ENCODE measurements at regions not wholly inside any gene's neighbourhood (a gene's known extent, or its start where the extent isn't known, plus 50 kb on each side); places are given as distances from the start of the nearest gene placed in this dataset.

- Histone ChIP-seq H3K4me3 (ENCODE audit: low read length) (no peak overlapping the region), H3K4me2 (ENCODE audit: low read length) (no peak overlapping the region), H3K79me2 (ENCODE audit: control insufficient read depth, insufficient read depth, low read length) (no peaks in the 10 kb centered on the region), H3K23ac (ENCODE audit: low read length) (no peak overlapping the region), H2BK120ac (ENCODE audit: low read depth, low read length) (no peak overlapping the region), H3K56ac (ENCODE audit: low read length) (no peak overlapping the region), H3K4ac (ENCODE audit: low read depth, low read length) (no peak overlapping the region), H4K8ac (ENCODE audit: low read depth, low read length) (no peak overlapping the region), H2AK5ac (ENCODE audit: low read length) (no peak overlapping the region), H3K27ac (ENCODE audit: low read depth, low read length) (no peak overlapping the region), H3K36me3 (ENCODE audit: control insufficient read depth, insufficient read depth, low read length) (no peaks in the 10 kb centered on the region), H2BK15ac (replicated peaks; ENCODE audit: low read depth) (no peak overlapping the region), H3K4me1 (ENCODE audit: control insufficient read depth, low read depth, low read length) (no peaks in the 10 kb centered on the region), H3K18ac (ENCODE audit: low read length) (no peak overlapping the region), H2BK5ac (ENCODE audit: low read length) (no peak overlapping the region), H3K79me1 (ENCODE audit: low read length) (no peaks in the 10 kb centered on the region), H4K5ac (ENCODE audit: low read length) (no peak overlapping the region), H3K9ac (ENCODE audit: low read length) (no peak overlapping the region), H3K27me3 (ENCODE audit: insufficient read depth, low read length, poor library complexity) (no peaks in the 10 kb centered on the region)
- no peak for DNase-seq
- no CpG with 5 or more reads among the region's 2 CpGs for WGBS (ENCODE audit: extremely low coverage, insufficient coverage, low lambda C conversion rate)
Measured at GRCh38 chr2:100222844-100223243, 80.5 kb upstream of the AFF3 start.

DNA sequence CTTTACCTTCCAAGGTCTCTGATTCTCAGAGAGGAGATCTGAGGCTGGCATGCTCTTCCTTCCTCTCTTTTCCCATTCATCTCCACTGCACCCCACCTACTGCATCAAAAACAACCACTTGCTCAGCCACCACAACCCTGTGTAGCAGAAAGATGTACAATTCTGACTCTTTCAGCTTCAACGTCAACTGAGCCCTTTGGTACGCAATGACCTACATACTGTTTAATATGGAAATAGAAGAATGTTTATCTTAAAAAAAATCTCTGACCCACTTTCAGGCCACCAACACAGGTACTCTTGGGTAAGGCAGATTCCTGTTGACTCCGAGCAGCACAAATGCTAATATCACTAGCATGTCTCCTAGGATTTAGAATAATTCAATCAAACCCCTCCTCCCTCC lies 76.2 kb upstream of the AFF3 start:
- H3K36me3 ChIP-seq (ENCODE audit: control insufficient read depth, insufficient read depth, low read length), result no peaks in the 10 kb centered on the region
- no peak overlapping the region for H3K56ac ChIP-seq (ENCODE audit: low read length)
- H3K79me2 ChIP-seq (ENCODE audit: control insufficient read depth, insufficient read depth, low read length), result no peaks in the 10 kb centered on the region
- H3K4me1 ChIP-seq (ENCODE audit: control insufficient read depth, low read depth, low read length), result no peaks in the 10 kb centered on the region
- no peak overlapping the region for H3K4ac ChIP-seq (ENCODE audit: low read depth, low read length)
- no peak overlapping the region for H4K5ac ChIP-seq (ENCODE audit: low read length)
- no peak overlapping the region for H3K27ac ChIP-seq (ENCODE audit: low read depth, low read length)
- H3K9ac ChIP-seq (ENCODE audit: low read length), result no peak overlapping the region
- no peak overlapping the region for H2BK15ac ChIP-seq (replicated peaks; ENCODE audit: low read depth)
- no peaks in the 10 kb centered on the region for H3K79me1 ChIP-seq (ENCODE audit: low read length)
- no peak overlapping the region for H3K18ac ChIP-seq (ENCODE audit: low read length)
- no peak overlapping the region for H4K8ac ChIP-seq (ENCODE audit: low read depth, low read length)
- no peaks in the 10 kb centered on the region for H3K27me3 ChIP-seq (ENCODE audit: insufficient read depth, low read length, poor library complexity)
- H2BK5ac ChIP-seq (ENCODE audit: low read length), result no peak overlapping the region
- no CpG with 5 or more reads among the region's 3 CpGs for WGBS (ENCODE audit: extremely low coverage, insufficient coverage, low lambda C conversion rate)
- no peak overlapping the region for H2BK120ac ChIP-seq (ENCODE audit: low read depth, low read length)
- H3K23ac ChIP-seq (ENCODE audit: low read length), result no peak overlapping the region
- no peak for DNase-seq
- no peak overlapping the region for H2AK5ac ChIP-seq (ENCODE audit: low read length)
- H3K4me3 ChIP-seq (ENCODE audit: low read length), result no peak overlapping the region
- no peak overlapping the region for H3K4me2 ChIP-seq (ENCODE audit: low read length)

- Histone ChIP-seq H3K4me3 (ENCODE audit: low read length) (no peak overlapping the region), H3K27me3 (ENCODE audit: insufficient read depth, low read length, poor library complexity) (no peaks in the 10 kb centered on the region), H3K79me1 (ENCODE audit: low read length) (no peaks in the 10 kb centered on the region), H3K56ac (ENCODE audit: low read length) (no peak overlapping the region), H2AK5ac (ENCODE audit: low read length) (no peak overlapping the region), H3K9ac (ENCODE audit: low read length) (no peak overlapping the region), H3K4me1 (ENCODE audit: control insufficient read depth, low read depth, low read length) (no peaks in the 10 kb centered on the region), H3K36me3 (ENCODE audit: control insufficient read depth, insufficient read depth, low read length) (no peaks in the 10 kb centered on the region), H2BK120ac (ENCODE audit: low read depth, low read length) (no peak overlapping the region), H3K4ac (ENCODE audit: low read depth, low read length) (no peak overlapping the region), H3K23ac (ENCODE audit: low read length) (no peak overlapping the region), H2BK15ac (replicated peaks; ENCODE audit: low read depth) (no peak overlapping the region), H4K5ac (ENCODE audit: low read length) (no peak overlapping the region), H3K18ac (ENCODE audit: low read length) (no peak overlapping the region), H3K4me2 (ENCODE audit: low read length) (no peak overlapping the region), H4K8ac (ENCODE audit: low read depth, low read length) (no peak overlapping the region), H2BK5ac (ENCODE audit: low read length) (no peak overlapping the region), H3K27ac (ENCODE audit: low read depth, low read length) (no peak overlapping the region), H3K79me2 (ENCODE audit: control insufficient read depth, insufficient read depth, low read length) (no peaks in the 10 kb centered on the region)
- no CpG with 5 or more reads among the region's 6 CpGs for WGBS (ENCODE audit: extremely low coverage, insufficient coverage, low lambda C conversion rate)
- DNase-seq, result no peak
Measured at GRCh38 chr2:100217323-100217722, 74.9 kb upstream of the AFF3 start.

DNA sequence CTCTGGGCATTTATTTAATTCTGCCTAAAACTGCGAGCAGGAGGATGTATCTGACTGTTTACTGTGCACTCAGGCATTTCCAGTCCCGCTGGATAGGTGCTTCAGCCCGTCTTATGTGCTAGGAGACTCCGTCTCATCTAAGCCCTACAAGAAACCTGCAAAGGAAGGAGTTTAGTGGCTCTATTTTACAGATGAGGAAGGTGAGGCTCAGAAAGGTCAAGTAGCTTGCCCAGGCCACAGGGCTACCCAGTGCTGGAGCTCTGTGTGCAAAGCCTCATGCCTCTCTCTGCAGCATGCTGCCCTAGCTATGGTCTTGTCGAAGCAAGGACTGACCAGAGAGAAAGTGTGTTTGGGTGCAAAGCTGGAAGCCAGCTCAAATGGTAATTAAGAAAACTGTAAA lies 73.6 kb upstream of the AFF3 start:
- Histone ChIP-seq H4K8ac (ENCODE audit: low read depth, low read length) (no peak overlapping the region), H3K27me3 (ENCODE audit: insufficient read depth, low read length, poor library complexity) (no peaks in the 10 kb centered on the region), H3K23ac (ENCODE audit: low read length) (no peak overlapping the region), H2BK120ac (ENCODE audit: low read depth, low read length) (no peak overlapping the region), H3K27ac (ENCODE audit: low read depth, low read length) (no peak overlapping the region), H3K56ac (ENCODE audit: low read length) (no peak overlapping the region), H2BK5ac (ENCODE audit: low read length) (no peak overlapping the region), H3K4me2 (ENCODE audit: low read length) (no peak overlapping the region), H3K79me1 (ENCODE audit: low read length) (no peaks in the 10 kb centered on the region), H3K4me1 (ENCODE audit: control insufficient read depth, low read depth, low read length) (no peaks in the 10 kb centered on the region), H3K9ac (ENCODE audit: low read length) (no peak overlapping the region), H3K4me3 (ENCODE audit: low read length) (no peak overlapping the region), H3K18ac (ENCODE audit: low read length) (no peak overlapping the region), H4K5ac (ENCODE audit: low read length) (no peak overlapping the region), H2AK5ac (ENCODE audit: low read length) (no peak overlapping the region), H2BK15ac (replicated peaks; ENCODE audit: low read depth) (no peak overlapping the region), H3K4ac (ENCODE audit: low read depth, low read length) (no peak overlapping the region), H3K36me3 (ENCODE audit: control insufficient read depth, insufficient read depth, low read length) (no peaks in the 10 kb centered on the region), H3K79me2 (ENCODE audit: control insufficient read depth, insufficient read depth, low read length) (no peaks in the 10 kb centered on the region)
- no peak for DNase-seq
- WGBS (ENCODE audit: extremely low coverage, insufficient coverage, low lambda C conversion rate), result no CpG with 5 or more reads among the region's 5 CpGs

DNA sequence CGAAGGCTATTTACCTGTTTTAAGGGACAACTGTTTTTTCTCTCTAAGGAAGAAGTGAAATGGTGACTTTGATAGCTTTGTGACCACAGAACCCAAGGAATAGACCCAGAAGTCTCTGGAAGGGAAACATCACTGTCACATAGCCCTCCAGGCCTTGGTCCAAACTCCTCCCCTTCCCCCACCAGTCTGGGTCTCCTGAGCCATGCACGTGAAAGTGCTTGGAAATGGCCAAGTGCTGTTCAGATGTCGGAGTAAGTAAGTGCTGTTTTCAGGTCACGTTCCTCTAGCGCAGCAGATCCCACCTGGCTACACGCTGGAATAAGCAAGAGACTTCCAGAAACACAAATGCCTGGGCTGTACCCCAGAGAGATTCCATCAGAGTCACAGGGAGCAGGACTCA lies 73.0 kb upstream of the AFF3 start:
- H3K79me2 ChIP-seq (ENCODE audit: control insufficient read depth, insufficient read depth, low read length), result no peaks in the 10 kb centered on the region
- no peak overlapping the region for H3K4me2 ChIP-seq (ENCODE audit: low read length)
- H2BK15ac ChIP-seq (replicated peaks; ENCODE audit: low read depth), result no peak overlapping the region
- no peak overlapping the region for H4K5ac ChIP-seq (ENCODE audit: low read length)
- H3K79me1 ChIP-seq (ENCODE audit: low read length), result no peaks in the 10 kb centered on the region
- no peak overlapping the region for H3K9ac ChIP-seq (ENCODE audit: low read length)
- no peak overlapping the region for H3K56ac ChIP-seq (ENCODE audit: low read length)
- no peak overlapping the region for H2BK5ac ChIP-seq (ENCODE audit: low read length)
- WGBS (ENCODE audit: extremely low coverage, insufficient coverage, low lambda C conversion rate), result no CpG with 5 or more reads among the region's 6 CpGs
- no peaks in the 10 kb centered on the region for H3K27me3 ChIP-seq (ENCODE audit: insufficient read depth, low read length, poor library complexity)
- no peak overlapping the region for H3K4ac ChIP-seq (ENCODE audit: low read depth, low read length)
- no peak overlapping the region for H3K4me3 ChIP-seq (ENCODE audit: low read length)
- no peak overlapping the region for H3K23ac ChIP-seq (ENCODE audit: low read length)
- no peak overlapping the region for H4K8ac ChIP-seq (ENCODE audit: low read depth, low read length)
- no peak overlapping the region for H2BK120ac ChIP-seq (ENCODE audit: low read depth, low read length)
- no peaks in the 10 kb centered on the region for H3K36me3 ChIP-seq (ENCODE audit: control insufficient read depth, insufficient read depth, low read length)
- no peak overlapping the region for H3K18ac ChIP-seq (ENCODE audit: low read length)
- DNase-seq, result no peak
- no peak overlapping the region for H2AK5ac ChIP-seq (ENCODE audit: low read length)
- H3K4me1 ChIP-seq (ENCODE audit: control insufficient read depth, low read depth, low read length), result no peaks in the 10 kb centered on the region
- H3K27ac ChIP-seq (ENCODE audit: low read depth, low read length), result no peak overlapping the region

DNA sequence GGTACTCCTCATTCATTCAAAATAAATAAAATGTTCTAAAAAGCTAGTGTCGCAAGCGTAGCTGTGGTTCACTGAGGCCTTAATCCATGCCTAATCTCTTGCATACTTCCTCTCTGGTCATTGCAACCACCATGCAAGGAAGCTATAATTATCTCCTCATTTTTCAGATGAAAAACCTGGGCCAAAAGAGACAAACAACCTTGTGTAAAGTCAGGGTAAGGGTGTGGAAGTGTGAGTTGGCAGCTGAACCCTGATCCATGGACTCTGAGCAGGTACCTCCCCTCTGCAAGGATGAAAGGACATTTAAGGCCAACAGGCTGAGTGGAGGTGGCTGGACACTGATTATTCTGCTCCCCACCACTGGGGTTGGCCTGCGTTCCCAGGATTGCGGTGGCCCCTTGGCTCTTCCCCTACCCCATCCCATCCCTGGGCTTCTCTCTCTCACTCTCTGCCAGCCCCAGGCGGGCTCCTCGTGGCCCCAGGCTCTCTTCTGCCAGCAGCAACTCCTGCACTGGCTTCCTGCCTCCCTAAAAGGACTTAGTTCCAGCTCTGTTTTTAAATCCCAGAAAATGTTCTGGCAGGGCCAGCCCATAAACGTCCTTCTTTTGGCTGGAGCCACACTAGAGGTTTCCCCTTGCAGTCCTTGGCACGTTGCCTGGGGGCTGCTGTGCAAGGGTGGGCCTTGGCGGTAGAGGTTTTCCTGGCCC lies 72.0 kb upstream of the AFF3 start:
- H3K9ac ChIP-seq (ENCODE audit: low read length), result no peak overlapping the region
- H2AK5ac ChIP-seq (ENCODE audit: low read length), result no peak overlapping the region
- no peaks in the 10 kb centered on the region for H3K79me2 ChIP-seq (ENCODE audit: control insufficient read depth, insufficient read depth, low read length)
- no peak overlapping the region for H3K18ac ChIP-seq (ENCODE audit: low read length)
- no peak overlapping the region for H3K23ac ChIP-seq (ENCODE audit: low read length)
- H3K4me2 ChIP-seq (ENCODE audit: low read length), result no peak overlapping the region
- no peak overlapping the region for H4K5ac ChIP-seq (ENCODE audit: low read length)
- no peak overlapping the region for H3K4ac ChIP-seq (ENCODE audit: low read depth, low read length)
- H3K4me3 ChIP-seq (ENCODE audit: low read length), result no peak overlapping the region
- no peak overlapping the region for H3K56ac ChIP-seq (ENCODE audit: low read length)
- H2BK5ac ChIP-seq (ENCODE audit: low read length), result no peak overlapping the region
- no peak for DNase-seq
- H2BK120ac ChIP-seq (ENCODE audit: low read depth, low read length), result no peak overlapping the region
- no peak overlapping the region for H3K27ac ChIP-seq (ENCODE audit: low read depth, low read length)
- no peak overlapping the region for H4K8ac ChIP-seq (ENCODE audit: low read depth, low read length)
- H3K27me3 ChIP-seq (ENCODE audit: insufficient read depth, low read length, poor library complexity), result no peaks in the 10 kb centered on the region
- H3K79me1 ChIP-seq (ENCODE audit: low read length), result no peaks in the 10 kb centered on the region
- H3K4me1 ChIP-seq (ENCODE audit: control insufficient read depth, low read depth, low read length), result no peaks in the 10 kb centered on the region
- no peak overlapping the region for H2BK15ac ChIP-seq (replicated peaks; ENCODE audit: low read depth)
- no CpG with 5 or more reads among the region's 9 CpGs for WGBS (ENCODE audit: extremely low coverage, insufficient coverage, low lambda C conversion rate)
- H3K36me3 ChIP-seq (ENCODE audit: control insufficient read depth, insufficient read depth, low read length), result no peaks in the 10 kb centered on the region

Data from mesendoderm (in vitro differentiated cells).